ENCODE measurements at regions not wholly inside any gene's neighbourhood (a gene's known extent, or its start where the extent isn't known, plus 50 kb on each side); places are given as distances from the start of the nearest gene placed in this dataset.

DNA sequence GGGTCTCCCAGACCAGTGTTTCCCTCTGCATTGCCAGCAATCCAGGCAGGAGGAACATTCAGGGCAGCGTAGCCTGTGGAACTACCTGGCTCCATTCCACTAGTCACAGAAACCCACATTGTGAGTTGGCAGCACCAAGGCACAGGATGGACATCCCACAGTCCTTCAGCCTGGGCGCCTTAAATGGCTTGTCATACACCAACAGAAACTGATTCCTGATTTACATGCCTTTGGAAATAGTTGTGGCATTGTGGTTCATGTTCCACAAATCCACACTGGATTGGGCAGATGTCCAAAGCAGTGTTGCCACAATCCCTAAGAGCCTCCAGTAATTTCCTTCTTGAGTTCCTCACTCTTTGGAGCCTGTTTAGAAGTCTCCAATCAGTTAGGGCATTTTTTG is 225.6 kb downstream of the BLID start:
- H3K36me3 Mint-ChIP-seq (ENCODE audit: unreplicated experiment): no peaks in the 10 kb centered on the region

DNA sequence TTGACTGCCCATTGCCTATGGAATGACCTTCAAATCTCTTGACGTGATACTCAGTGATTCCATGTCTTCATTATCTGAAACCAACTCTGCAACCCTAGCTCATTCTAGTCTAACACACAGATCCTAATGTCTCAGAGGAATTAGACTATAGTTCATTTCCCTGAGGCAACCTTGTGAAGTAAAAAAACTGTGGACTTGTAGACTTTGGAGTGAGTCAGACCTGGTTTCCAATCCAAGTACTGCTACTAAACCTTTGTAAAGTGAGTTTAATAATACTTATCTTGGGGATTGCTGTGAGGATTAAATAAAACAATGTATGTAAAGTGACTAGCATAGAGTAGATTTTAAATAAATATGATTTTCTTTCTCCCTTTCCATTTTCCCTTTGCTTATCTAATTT is 226.1 kb downstream of the BLID start:
- peaks cover 12% of the 10 kb centered on the region for H3K27me3 Mint-ChIP-seq (ENCODE audit: unreplicated experiment)
- H3K36me3 Mint-ChIP-seq (ENCODE audit: unreplicated experiment): no peaks in the 10 kb centered on the region
- H3K4me1 Mint-ChIP-seq (ENCODE audit: low read depth, unreplicated experiment): peaks cover 17% of the 10 kb centered on the region
- no peak overlapping the region for H3K27ac Mint-ChIP-seq (ENCODE audit: unreplicated experiment)
- peaks cover 14% of the 10 kb centered on the region for H3K9me3 Mint-ChIP-seq (ENCODE audit: unreplicated experiment)
- TF ChIP-seq, protein P1, sequence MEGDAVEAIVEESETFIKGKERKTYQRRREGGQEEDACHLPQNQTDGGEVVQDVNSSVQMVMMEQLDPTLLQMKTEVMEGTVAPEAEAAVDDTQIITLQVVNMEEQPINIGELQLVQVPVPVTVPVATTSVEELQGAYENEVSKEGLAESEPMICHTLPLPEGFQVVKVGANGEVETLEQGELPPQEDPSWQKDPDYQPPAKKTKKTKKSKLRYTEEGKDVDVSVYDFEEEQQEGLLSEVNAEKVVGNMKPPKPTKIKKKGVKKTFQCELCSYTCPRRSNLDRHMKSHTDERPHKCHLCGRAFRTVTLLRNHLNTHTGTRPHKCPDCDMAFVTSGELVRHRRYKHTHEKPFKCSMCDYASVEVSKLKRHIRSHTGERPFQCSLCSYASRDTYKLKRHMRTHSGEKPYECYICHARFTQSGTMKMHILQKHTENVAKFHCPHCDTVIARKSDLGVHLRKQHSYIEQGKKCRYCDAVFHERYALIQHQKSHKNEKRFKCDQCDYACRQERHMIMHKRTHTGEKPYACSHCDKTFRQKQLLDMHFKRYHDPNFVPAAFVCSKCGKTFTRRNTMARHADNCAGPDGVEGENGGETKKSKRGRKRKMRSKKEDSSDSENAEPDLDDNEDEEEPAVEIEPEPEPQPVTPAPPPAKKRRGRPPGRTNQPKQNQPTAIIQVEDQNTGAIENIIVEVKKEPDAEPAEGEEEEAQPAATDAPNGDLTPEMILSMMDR (IDR thresholded peaks at IDR 0.05; ENCODE audit: partially characterized antibody, unreplicated experiment): no peak
- no peak overlapping the region for H3K4me3 Mint-ChIP-seq (ENCODE audit: unreplicated experiment)
- DNase-seq: no peak

More for the DNA sequence above, 225.6 kb downstream of the BLID start:
- TF ChIP-seq, protein P1 (IDR thresholded peaks at IDR 0.05; ENCODE audit: partially characterized antibody, unreplicated experiment): no peak
- Mint-ChIP-seq H3K27ac (ENCODE audit: unreplicated experiment) (no peak overlapping the region), H3K9me3 (ENCODE audit: unreplicated experiment) (peaks cover 14% of the 10 kb centered on the region), H3K4me1 (ENCODE audit: low read depth, unreplicated experiment) (peaks cover 17% of the 10 kb centered on the region), H3K27me3 (ENCODE audit: unreplicated experiment) (peaks cover 12% of the 10 kb centered on the region), H3K4me3 (ENCODE audit: unreplicated experiment) (no peak overlapping the region)
- DNase-seq: no peak

DNA sequence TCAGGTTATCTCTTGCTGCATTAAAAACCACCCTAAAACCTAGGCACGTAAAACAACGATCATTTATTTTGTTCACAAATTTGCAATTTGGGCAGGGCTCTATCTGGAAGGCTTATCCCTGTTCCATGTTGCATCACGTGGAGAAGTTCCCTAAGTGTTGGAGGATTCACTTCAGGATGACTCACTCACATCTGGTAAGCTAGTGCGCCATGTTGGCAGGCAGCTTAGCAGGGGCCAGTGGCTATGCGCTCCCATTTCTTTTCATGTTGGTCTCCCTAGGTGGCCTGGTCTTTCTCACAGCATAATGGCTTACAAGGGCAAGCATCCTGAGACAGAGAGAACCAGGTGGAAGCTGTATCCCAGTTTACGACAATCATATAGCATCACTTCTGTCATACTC is 226.8 kb downstream of the BLID start:
- TF ChIP-seq, protein P1 (IDR thresholded peaks at IDR 0.05; ENCODE audit: partially characterized antibody, unreplicated experiment): no peak
- peaks cover 17% of the 10 kb centered on the region for H3K4me1 Mint-ChIP-seq (ENCODE audit: low read depth, unreplicated experiment)
- no peak overlapping the region for H3K27ac Mint-ChIP-seq (ENCODE audit: unreplicated experiment)
- no peak overlapping the region for H3K4me3 Mint-ChIP-seq (ENCODE audit: unreplicated experiment)
- DNase-seq: no peak
- no peaks in the 10 kb centered on the region for H3K36me3 Mint-ChIP-seq (ENCODE audit: unreplicated experiment)
- peaks cover 14% of the 10 kb centered on the region for H3K9me3 Mint-ChIP-seq (ENCODE audit: unreplicated experiment)
- peaks cover 12% of the 10 kb centered on the region for H3K27me3 Mint-ChIP-seq (ENCODE audit: unreplicated experiment)

DNA sequence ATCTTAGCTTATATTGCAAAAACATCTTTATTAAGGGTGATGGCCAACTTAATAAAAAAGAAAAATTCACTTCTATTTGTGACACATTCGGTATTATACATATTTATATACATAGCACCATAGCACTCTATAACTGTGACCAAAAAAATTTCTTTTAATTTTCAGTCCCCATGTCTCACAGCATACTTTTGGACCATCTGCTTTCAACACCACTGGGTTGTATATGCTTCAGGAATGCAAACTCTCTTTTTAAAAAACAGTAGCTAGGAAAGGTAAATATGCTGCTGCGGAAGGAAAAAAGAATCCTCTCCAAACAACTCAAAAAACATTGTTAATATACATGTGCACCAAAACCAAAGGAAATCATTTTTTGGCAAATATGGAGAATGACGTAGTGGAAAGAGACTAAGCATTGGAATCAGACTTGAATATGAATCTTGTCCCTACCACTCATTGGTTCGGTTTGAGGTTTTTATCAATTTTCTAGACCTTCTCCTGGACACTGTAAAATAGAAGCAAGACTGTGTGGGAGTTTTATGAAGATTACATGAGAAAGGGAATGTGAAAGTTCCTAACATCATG is 227.9 kb downstream of the BLID start:
- peaks cover 17% of the 10 kb centered on the region for H3K4me1 Mint-ChIP-seq (ENCODE audit: low read depth, unreplicated experiment)
- peaks cover 14% of the 10 kb centered on the region for H3K9me3 Mint-ChIP-seq (ENCODE audit: unreplicated experiment)
- no peak overlapping the region for H3K4me3 Mint-ChIP-seq (ENCODE audit: unreplicated experiment)
- peaks cover 10% of the 10 kb centered on the region for H3K27me3 Mint-ChIP-seq (ENCODE audit: unreplicated experiment)
- H3K36me3 Mint-ChIP-seq (ENCODE audit: unreplicated experiment): no peaks in the 10 kb centered on the region
- H3K27ac Mint-ChIP-seq (ENCODE audit: unreplicated experiment): no peak overlapping the region
- TF ChIP-seq, protein P1 (IDR thresholded peaks at IDR 0.05; ENCODE audit: partially characterized antibody, unreplicated experiment): no peak
- DNase-seq: no peak

DNA sequence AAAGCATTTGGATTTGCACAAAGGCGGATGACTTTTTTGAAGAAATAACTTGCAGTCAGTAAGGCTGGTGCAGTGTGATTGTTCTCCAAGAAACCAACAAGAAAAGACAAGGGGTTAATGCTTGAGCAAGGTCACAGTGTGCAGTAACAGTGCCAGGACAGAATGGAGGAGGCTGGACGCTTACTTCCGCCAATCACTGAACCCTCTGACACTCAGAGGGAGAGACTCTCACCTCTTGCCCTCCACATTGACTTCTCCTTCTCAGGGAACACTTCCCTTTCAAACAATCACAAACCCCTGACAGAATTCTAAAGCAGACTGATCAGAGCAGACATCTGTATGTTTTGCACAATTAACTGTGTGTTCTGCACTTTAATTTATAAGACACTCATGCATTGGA is 228.4 kb downstream of the BLID start:
- Mint-ChIP-seq H3K4me3 (ENCODE audit: unreplicated experiment) (no peak overlapping the region), H3K9me3 (ENCODE audit: unreplicated experiment) (peaks cover 14% of the 10 kb centered on the region), H3K27me3 (ENCODE audit: unreplicated experiment) (peaks cover 9% of the 10 kb centered on the region), H3K27ac (ENCODE audit: unreplicated experiment) (peak overlapping the region; percentile 67), H3K4me1 (ENCODE audit: low read depth, unreplicated experiment) (peaks cover 17% of the 10 kb centered on the region), H3K36me3 (ENCODE audit: unreplicated experiment) (no peaks in the 10 kb centered on the region)
- no peak for DNase-seq
- TF ChIP-seq, protein P1 (IDR thresholded peaks at IDR 0.05; ENCODE audit: partially characterized antibody, unreplicated experiment): no peak
